ENCODE measurements at regions not wholly inside any gene's neighbourhood (a gene's known extent, or its start where the extent isn't known, plus 50 kb on each side); places are given as distances from the start of the nearest gene placed in this dataset.
"Not testable (repeated sequence)": the region's sequence is repeated elsewhere in the genome, so short reads cannot be mapped to it uniquely, and the experiment has no call there.

DNA sequence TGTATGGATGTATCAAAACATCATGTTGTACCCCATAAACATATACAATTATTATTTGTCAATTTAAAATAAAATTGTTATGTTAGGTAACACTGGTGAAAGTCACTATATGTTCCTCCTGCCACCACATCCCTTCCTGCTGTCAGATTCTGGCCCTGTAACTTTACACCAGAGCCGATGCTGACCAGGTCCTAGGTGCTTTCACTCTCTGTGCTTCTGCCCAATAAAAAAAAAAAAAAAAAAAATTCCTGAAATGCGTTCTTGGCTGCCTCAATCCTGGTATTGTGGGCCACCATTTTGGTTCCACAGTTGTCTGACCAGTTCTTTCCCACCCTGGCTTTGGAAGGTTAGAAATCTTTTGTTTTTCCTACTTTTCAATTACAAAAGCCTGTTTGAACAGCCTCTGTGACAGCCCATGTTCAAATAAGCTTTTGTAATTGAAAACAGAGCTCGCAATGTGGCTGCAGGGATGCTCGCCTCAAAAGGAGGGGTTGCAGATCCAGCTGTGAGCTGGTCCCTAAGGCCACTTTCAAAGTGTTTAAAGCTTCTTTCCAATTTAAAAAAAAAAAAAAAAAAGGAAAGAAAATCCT lies 831.0 kb upstream of the EEF2KMT start:
- Histone ChIP-seq H3K36me3 (ENCODE audit: insufficient read depth, low read length) (no peaks in the 10 kb centered on the region), H3K9me3 (ENCODE audit: low read depth, low read length) (no peaks in the 10 kb centered on the region), H3K4me3 (no peak overlapping the region), H3K27ac (no peak overlapping the region), H3K9ac (ENCODE audit: insufficient read length) (no peak overlapping the region)
- no peak for DNase-seq (ENCODE audit: low read depth, low spot score)
- no peak for TF ChIP-seq EZH2 (IDR thresholded peaks at IDR 0.05)
- TF ChIP-seq FOXP2 (optimal IDR thresholded peaks at IDR 0.05; ENCODE audit: control extremely low read depth, extremely low read length, insufficient read depth): no peak
- TF ChIP-seq POLR2AphosphoS5 (IDR thresholded peaks at IDR 0.05; ENCODE audit: borderline replicate concordance, low read depth, low read length): no peak

DNA sequence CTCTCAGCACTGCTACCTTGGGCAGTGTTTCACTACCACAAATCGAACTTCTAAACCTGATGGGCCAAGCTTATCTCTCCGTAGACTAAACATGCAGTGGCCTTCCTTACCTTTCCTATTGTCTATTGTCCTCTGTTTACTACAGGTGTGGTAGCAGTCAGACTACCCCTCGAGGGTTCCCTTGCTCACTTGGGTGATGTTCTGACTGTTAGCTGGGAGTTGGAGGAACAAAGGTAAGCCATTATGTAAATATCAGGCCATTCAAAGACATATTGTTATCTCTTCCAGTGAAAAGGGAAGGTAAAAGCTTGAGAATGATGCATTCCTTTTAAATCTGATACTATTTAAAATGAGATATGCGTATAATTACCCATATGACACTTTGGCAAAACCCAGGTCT lies 828.3 kb upstream of the EEF2KMT start:
- H3K9me3 ChIP-seq (ENCODE audit: low read depth, low read length): no peaks in the 10 kb centered on the region
- H3K4me3 ChIP-seq: no peak overlapping the region
- TF ChIP-seq EZH2 (IDR thresholded peaks at IDR 0.05) (no peak), FOXP2 (optimal IDR thresholded peaks at IDR 0.05; ENCODE audit: control extremely low read depth, extremely low read length, insufficient read depth) (no peak), POLR2AphosphoS5 (IDR thresholded peaks at IDR 0.05; ENCODE audit: borderline replicate concordance, low read depth, low read length) (no peak)
- no peaks in the 10 kb centered on the region for H3K36me3 ChIP-seq (ENCODE audit: insufficient read depth, low read length)
- DNase-seq (ENCODE audit: low read depth, low spot score): no peak
- H3K27ac ChIP-seq: no peak overlapping the region
- H3K9ac ChIP-seq (ENCODE audit: insufficient read length): no peak overlapping the region

DNA sequence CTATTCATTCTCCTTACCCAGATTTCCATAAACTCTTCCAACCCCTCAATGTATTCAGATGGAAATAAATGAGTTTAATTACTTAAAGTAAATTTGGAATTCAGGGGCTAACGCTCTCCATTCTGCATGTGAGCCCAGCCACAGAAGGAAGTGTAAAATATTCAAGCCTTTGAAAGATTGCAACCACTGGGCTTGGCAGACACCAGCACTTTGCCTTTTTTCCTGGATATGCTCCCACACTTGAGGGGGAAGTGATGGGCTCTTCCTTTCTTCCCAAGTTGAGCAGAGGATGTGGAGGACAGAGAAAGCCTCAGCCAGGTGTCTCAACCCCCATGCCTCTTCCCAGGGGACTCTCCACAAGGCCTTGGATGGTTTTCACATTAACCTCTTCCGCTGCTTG lies 825.1 kb upstream of the EEF2KMT start:
- H3K27ac ChIP-seq: no peak overlapping the region
- TF ChIP-seq EZH2 (IDR thresholded peaks at IDR 0.05) (no peak), FOXP2 (optimal IDR thresholded peaks at IDR 0.05; ENCODE audit: control extremely low read depth, extremely low read length, insufficient read depth) (no peak), POLR2AphosphoS5 (IDR thresholded peaks at IDR 0.05; ENCODE audit: borderline replicate concordance, low read depth, low read length) (no peak)
- no peak for DNase-seq (ENCODE audit: low read depth, low spot score)
- H3K9me3 ChIP-seq (ENCODE audit: low read depth, low read length): no peaks in the 10 kb centered on the region
- H3K9ac ChIP-seq (ENCODE audit: insufficient read length): no peak overlapping the region
- H3K36me3 ChIP-seq (ENCODE audit: insufficient read depth, low read length): no peaks in the 10 kb centered on the region
- H3K4me3 ChIP-seq: no peak overlapping the region

DNA sequence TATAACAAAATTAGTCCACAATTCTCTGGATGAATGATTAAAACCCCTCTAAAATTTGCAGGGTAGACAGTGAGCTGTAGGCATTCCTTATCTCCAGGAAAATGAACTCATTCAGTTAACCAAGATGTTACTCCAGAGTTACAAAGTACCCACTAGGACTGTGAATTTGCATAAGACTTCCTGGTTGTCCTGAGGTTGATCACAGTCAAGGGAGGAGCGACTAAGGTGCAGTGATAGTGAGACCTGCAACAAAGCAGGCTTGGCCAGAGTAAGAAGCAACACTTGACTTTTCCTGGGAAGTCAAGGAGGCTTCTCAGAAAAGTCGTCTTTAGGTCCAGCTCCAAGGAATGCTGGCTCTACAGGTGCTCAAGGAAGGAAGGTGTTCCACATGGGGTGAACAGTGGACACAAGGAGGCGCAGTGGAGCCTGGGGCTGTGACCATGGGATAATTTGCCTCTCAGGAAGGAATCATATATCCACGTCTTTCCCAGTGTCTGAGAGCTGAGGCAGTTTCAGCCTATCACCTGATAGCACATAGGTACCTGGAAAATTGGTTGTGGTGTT lies 821.1 kb upstream of the EEF2KMT start:
- no peaks in the 10 kb centered on the region for H3K9me3 ChIP-seq (ENCODE audit: low read depth, low read length)
- no peak overlapping the region for H3K4me3 ChIP-seq
- no peak overlapping the region for H3K27ac ChIP-seq
- no peak for DNase-seq (ENCODE audit: low read depth, low spot score)
- no peaks in the 10 kb centered on the region for H3K36me3 ChIP-seq (ENCODE audit: insufficient read depth, low read length)
- no peak overlapping the region for H3K9ac ChIP-seq (ENCODE audit: insufficient read length)
- TF ChIP-seq EZH2 (IDR thresholded peaks at IDR 0.05) (no peak), FOXP2 (optimal IDR thresholded peaks at IDR 0.05; ENCODE audit: control extremely low read depth, extremely low read length, insufficient read depth) (no peak), POLR2AphosphoS5 (IDR thresholded peaks at IDR 0.05; ENCODE audit: borderline replicate concordance, low read depth, low read length) (no peak)

DNA sequence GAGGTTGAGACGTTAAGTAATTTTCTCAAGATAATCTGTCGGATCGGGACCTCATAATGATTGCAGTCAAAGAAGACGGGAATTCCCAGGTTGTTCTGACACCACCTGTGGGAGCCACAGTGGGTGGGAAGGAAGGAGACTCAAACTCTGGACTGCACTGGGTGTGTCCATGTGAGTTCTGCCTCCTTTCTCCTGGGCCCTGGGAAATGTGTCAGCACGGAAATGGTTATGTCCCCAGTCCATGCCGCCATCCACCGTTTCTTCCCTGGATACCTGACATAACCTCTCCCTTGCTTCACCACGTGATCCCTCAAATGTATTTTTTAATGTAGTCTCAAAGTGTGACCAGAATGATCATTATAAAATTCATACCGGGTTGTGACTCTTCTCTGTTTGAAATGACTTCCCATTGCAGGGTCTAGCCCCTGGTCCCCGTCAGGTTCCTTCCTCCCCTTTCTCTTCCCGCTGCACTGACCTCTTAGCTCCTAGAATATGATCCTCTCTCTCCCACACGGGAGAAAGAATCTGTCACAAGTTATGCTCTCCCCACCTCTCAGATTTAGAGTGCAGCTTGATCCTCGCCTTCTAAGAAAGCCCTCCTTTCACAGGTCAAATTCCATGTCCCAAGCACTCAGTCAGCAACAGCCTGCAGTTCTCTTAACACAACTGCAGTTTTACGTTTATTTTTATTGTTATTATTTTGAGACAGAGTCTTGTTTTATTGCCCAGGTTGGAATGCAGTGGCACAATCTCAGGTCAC lies 820.0 kb upstream of the EEF2KMT start:
- TF ChIP-seq EZH2 (IDR thresholded peaks at IDR 0.05): no peak
- TF ChIP-seq FOXP2 (optimal IDR thresholded peaks at IDR 0.05; ENCODE audit: control extremely low read depth, extremely low read length, insufficient read depth): no peak
- TF ChIP-seq POLR2AphosphoS5 (IDR thresholded peaks at IDR 0.05; ENCODE audit: borderline replicate concordance, low read depth, low read length): no peak
- H3K36me3 ChIP-seq (ENCODE audit: insufficient read depth, low read length): no peaks in the 10 kb centered on the region
- DNase-seq (ENCODE audit: low read depth, low spot score): no peak
- H3K27ac ChIP-seq: no peak overlapping the region
- no peaks in the 10 kb centered on the region for H3K9me3 ChIP-seq (ENCODE audit: low read depth, low read length)
- H3K9ac ChIP-seq (ENCODE audit: insufficient read length): no peak overlapping the region
- no peak overlapping the region for H3K4me3 ChIP-seq

DNA sequence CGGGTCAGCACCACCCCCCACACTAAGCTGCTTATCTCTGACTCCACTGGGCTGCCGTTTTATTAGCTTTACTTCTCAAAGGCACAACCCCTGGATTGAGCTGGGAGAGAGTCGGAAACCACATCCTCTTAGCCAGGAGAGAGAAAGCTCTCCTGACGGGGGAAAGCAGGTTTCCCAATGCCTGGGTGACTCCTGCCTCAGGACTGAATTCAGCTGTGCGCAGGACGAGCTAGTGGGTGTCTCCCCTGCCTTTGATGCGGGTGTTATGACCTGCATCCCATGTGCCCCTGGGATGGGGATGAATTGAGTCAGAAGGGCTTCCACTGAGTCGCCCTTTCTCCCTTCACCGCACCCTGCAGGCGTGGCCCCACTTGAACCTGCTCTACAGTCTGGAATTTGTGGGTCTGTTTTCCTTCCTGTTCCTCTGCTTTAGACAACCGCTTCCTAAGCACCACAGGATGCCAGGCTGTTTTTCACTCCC lies 819.2 kb upstream of the EEF2KMT start:
- no peak for DNase-seq (ENCODE audit: low read depth, low spot score)
- no peak overlapping the region for H3K4me3 ChIP-seq
- H3K27ac ChIP-seq: no peak overlapping the region
- TF ChIP-seq POLR2AphosphoS5 (IDR thresholded peaks at IDR 0.05; ENCODE audit: borderline replicate concordance, low read depth, low read length) (no peak), FOXP2 (optimal IDR thresholded peaks at IDR 0.05; ENCODE audit: control extremely low read depth, extremely low read length, insufficient read depth) (no peak), EZH2 (IDR thresholded peaks at IDR 0.05) (no peak)
- H3K9me3 ChIP-seq (ENCODE audit: low read depth, low read length): no peaks in the 10 kb centered on the region
- H3K9ac ChIP-seq (ENCODE audit: insufficient read length): no peak overlapping the region
- no peaks in the 10 kb centered on the region for H3K36me3 ChIP-seq (ENCODE audit: insufficient read depth, low read length)

DNA sequence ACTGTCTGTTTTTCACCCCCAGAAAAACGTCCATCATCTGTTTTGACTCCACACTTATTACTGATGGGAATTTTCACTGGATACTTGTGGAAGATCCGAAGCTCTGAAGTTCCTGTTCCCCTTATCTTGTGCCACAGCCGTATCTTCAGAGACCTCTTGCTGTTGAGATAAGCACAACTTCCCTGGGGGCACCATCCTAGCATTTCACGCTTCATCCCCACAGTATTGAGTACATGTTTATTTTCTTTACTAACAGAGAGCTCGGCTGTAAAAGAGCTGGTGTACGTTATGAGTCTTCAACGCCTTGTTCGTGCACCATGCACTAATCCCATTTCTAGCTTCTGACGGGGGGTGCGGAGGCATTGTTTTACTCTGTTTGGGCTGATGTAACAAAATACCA lies 813.6 kb upstream of the EEF2KMT start:
- no peak overlapping the region for H3K9ac ChIP-seq (ENCODE audit: insufficient read length)
- H3K36me3 ChIP-seq (ENCODE audit: insufficient read depth, low read length): no peaks in the 10 kb centered on the region
- no peak overlapping the region for H3K27ac ChIP-seq
- no peak overlapping the region for H3K4me3 ChIP-seq
- no peaks in the 10 kb centered on the region for H3K9me3 ChIP-seq (ENCODE audit: low read depth, low read length)
- TF ChIP-seq FOXP2 (optimal IDR thresholded peaks at IDR 0.05; ENCODE audit: control extremely low read depth, extremely low read length, insufficient read depth) (no peak), POLR2AphosphoS5 (IDR thresholded peaks at IDR 0.05; ENCODE audit: borderline replicate concordance, low read depth, low read length) (no peak), EZH2 (IDR thresholded peaks at IDR 0.05) (no peak)
- no peak for DNase-seq (ENCODE audit: low read depth, low spot score)

DNA sequence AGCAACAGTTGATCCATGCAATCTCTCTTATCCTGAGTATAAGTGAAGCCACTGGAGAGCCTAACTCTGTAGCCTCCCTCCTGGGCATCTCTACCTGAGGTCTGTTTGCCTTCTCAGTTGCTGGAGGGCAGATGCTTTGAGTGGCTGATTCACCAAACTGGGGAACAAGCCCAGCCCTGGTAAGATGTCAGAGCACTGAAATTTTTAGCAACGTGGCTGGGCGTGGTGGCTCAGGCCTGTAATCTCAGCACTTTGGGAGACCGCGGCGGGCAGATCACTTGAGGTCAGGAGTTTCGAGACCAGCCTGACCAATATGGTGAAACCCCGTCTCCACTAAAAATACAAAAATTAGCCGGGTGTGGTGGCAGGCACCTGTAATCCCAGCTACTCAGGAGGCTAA lies 812.0 kb upstream of the EEF2KMT start:
- H3K27ac ChIP-seq; H3K4me3 ChIP-seq; H3K36me3 ChIP-seq (ENCODE audit: insufficient read depth, low read length); H3K9me3 ChIP-seq (ENCODE audit: low read depth, low read length); H3K9ac ChIP-seq (ENCODE audit: insufficient read length); DNase-seq (ENCODE audit: low read depth, low spot score): not testable (repeated sequence)

Data from SK-N-MC (cell line).